IMR-90 (cell line): ENCODE measurements at regions not wholly inside any gene's neighbourhood (a gene's known extent, or its start where the extent isn't known, plus 50 kb on each side); places are given as distances from the start of the nearest gene placed in this dataset.
A peak's percentile ranks its signal among the peaks of the same experiment; 100 is the strongest.

Experiments
- ATAC-seq: fragments of 200-7000 bp; cut with Tn5 transposase; 2 replicates; pipeline ENCODE4 v1.9.1; 2020; ENCODE audit warnings: low read depth, mild to moderate bottlenecking, moderate library complexity
- BruUV-seq: library from RNA; stranded (reverse); fragments of 400-500 nt; replicated peaks from 2 replicates; lab custom pipeline; 2021; lab: Mats Ljungman, UMichigan
- CTCF ChIA-PET: fragments of 300-600 bp; formaldehyde crosslinking; extraction: SDS; loops from one replicate; lab custom pipeline; 2021; ENCODE audit warnings: antibody characterized with exemption; lab: Yijun Ruan, JAX
- POLR2A ChIA-PET: fragments of 300-600 bp; sonication (Branson Sonifier 250); formaldehyde crosslinking; loops from one replicate; lab custom pipeline; 2022; ENCODE audit warnings: antibody characterized with exemption; ENCODE audit not compliant: unreplicated experiment; lab: Charles Lee
- DNase-seq: peaks from one replicate; pipeline ENCODE4 v3.0.0; 2013
- H2AFZ ChIP-seq: replicated peaks from 2 replicates; pipeline ENCODE3; 2013; ENCODE audit warnings: low read length, mild to moderate bottlenecking; ENCODE audit not compliant: poor library complexity
- H2AK5ac ChIP-seq: 2 replicates; pipeline ENCODE4 v1.6.1; 2013; ENCODE audit warnings: low read depth, low read length, inconsistent platforms
- H2AK9ac ChIP-seq: replicated peaks from 2 replicates; pipeline ENCODE3; 2013; ENCODE audit warnings: mild to moderate bottlenecking, low read depth, low read length, moderate library complexity; ENCODE audit not compliant: poor library complexity
- H2BK120ac ChIP-seq: 2 replicates; pipeline ENCODE4 v1.6.1; 2013; ENCODE audit warnings: low read depth, low read length, inconsistent platforms
- H2BK15ac ChIP-seq: 3 replicates; pipeline ENCODE4 v1.6.1; 2013; ENCODE audit warnings: low read depth, low read length, inconsistent platforms
- H2BK20ac ChIP-seq: 2 replicates; pipeline ENCODE4 v1.6.1; 2013; ENCODE audit warnings: low read depth, mild to moderate bottlenecking, inconsistent platforms, low read length, moderate library complexity
- H2BK5ac ChIP-seq: 2 replicates; pipeline ENCODE4 v1.6.1; 2013; ENCODE audit warnings: mild to moderate bottlenecking, low read depth, low read length, inconsistent platforms; ENCODE audit not compliant: poor library complexity, severe bottlenecking
- H3K14ac ChIP-seq: replicated peaks from 2 replicates; pipeline ENCODE4 v1.6.1; 2013; ENCODE audit warnings: low read depth, low read length, inconsistent platforms
- H3K18ac ChIP-seq: 2 replicates; pipeline ENCODE4 v1.6.1; 2013; ENCODE audit warnings: low read depth, low read length, control low read depth
- H3K23ac ChIP-seq: 2 replicates; pipeline ENCODE4 v1.6.1; 2013; ENCODE audit warnings: low read depth, low read length, inconsistent platforms
- H3K27ac ChIP-seq: 2 replicates; pipeline ENCODE4 v1.5.1; 2013; ENCODE audit warnings: mild to moderate bottlenecking, control low read depth, low read length; ENCODE audit not compliant: insufficient read depth
- H3K27me3 ChIP-seq: 2 replicates; pipeline ENCODE4 v1.6.1; 2013; ENCODE audit warnings: low read length; ENCODE audit not compliant: control insufficient read depth, insufficient read depth
- H3K36me3 ChIP-seq: 2 replicates; pipeline ENCODE4 v1.6.1; 2013; ENCODE audit warnings: low read length, mixed read lengths; ENCODE audit not compliant: control insufficient read depth, insufficient read depth
- H3K4ac ChIP-seq: 2 replicates; pipeline ENCODE4 v1.6.1; 2013; ENCODE audit warnings: low read depth, low read length, inconsistent platforms
- H3K4me1 ChIP-seq: 2 replicates; pipeline ENCODE4 v1.6.1; 2013; ENCODE audit warnings: low read length, mixed read lengths; ENCODE audit not compliant: control insufficient read depth, insufficient read depth
- H3K4me2 ChIP-seq: 2 replicates; pipeline ENCODE4 v1.6.1; 2013; ENCODE audit warnings: low read depth, mild to moderate bottlenecking, control low read depth, low read length, moderate library complexity
- H3K4me3 ChIP-seq: 2 replicates; pipeline ENCODE4 v1.5.1; 2013; ENCODE audit warnings: low read depth, mild to moderate bottlenecking, control low read depth, low read length, moderate library complexity; ENCODE audit not compliant: insufficient read depth
- H3K56ac ChIP-seq: 2 replicates; pipeline ENCODE4 v1.6.1; 2013; ENCODE audit warnings: low read length, inconsistent platforms; ENCODE audit not compliant: insufficient read depth; ENCODE audit errors: extremely low read depth
- H3K79me1 ChIP-seq, 2 experiments: 2 replicates each; pipeline ENCODE4 v1.6.1; 2013; ENCODE audit warnings: low read length in 2 of 2, inconsistent platforms in 1 of 2, low read depth in 1 of 2
- H3K9ac ChIP-seq: 2 replicates; pipeline ENCODE4 v1.6.1; 2013; ENCODE audit warnings: low read depth, low read length, control low read depth
- H3K9me1 ChIP-seq: 2 replicates; pipeline ENCODE4 v1.6.1; 2013; ENCODE audit warnings: low read length, inconsistent platforms; ENCODE audit not compliant: insufficient read depth
- H3K9me3 ChIP-seq: 2 replicates; pipeline ENCODE4 v1.6.1; 2013; ENCODE audit warnings: low read length; ENCODE audit not compliant: control insufficient read depth, insufficient read depth
- H4K20me1 ChIP-seq: 2 replicates; pipeline ENCODE4 v1.6.1; 2013; ENCODE audit warnings: low read length, inconsistent platforms; ENCODE audit not compliant: insufficient read depth
- H4K5ac ChIP-seq: 2 replicates; pipeline ENCODE4 v1.6.1; 2013; ENCODE audit warnings: mild to moderate bottlenecking, low read depth, low read length, control low read depth
- H4K8ac ChIP-seq, 2 experiments: 2 replicates each; pipeline ENCODE4 v1.6.1; 2013; ENCODE audit warnings: low read depth in 2 of 2, low read length in 2 of 2, control low read depth in 1 of 2, inconsistent platforms in 1 of 2
- H4K91ac ChIP-seq: 2 replicates; pipeline ENCODE4 v1.6.1; 2013; ENCODE audit warnings: low read depth, low read length, inconsistent platforms; ENCODE audit not compliant: insufficient read depth
- CEBPB ChIP-seq: IDR thresholded peaks from 2 replicates; pipeline ENCODE4 v1.6.1; 2012; ENCODE audit warnings: low read depth, low read length, improper control_type of control experiment
- CHD1 ChIP-seq: IDR thresholded peaks from 2 replicates; pipeline ENCODE4 v1.6.1; 2012; ENCODE audit warnings: low read depth, low read length, improper control_type of control experiment
- FOS ChIP-seq: fragments of 150-350 bp; IDR thresholded peaks from 2 replicates; pipeline ENCODE4 v1.6.1; 2016; ENCODE audit warnings: low read depth, low read length
- MAFK ChIP-seq: IDR thresholded peaks from 2 replicates; pipeline ENCODE4 v1.6.1; 2012; ENCODE audit warnings: low read depth, low read length, improper control_type of control experiment
- MAZ ChIP-seq: IDR thresholded peaks from 2 replicates; pipeline ENCODE4 v1.6.1; 2012; ENCODE audit warnings: low read depth, mild to moderate bottlenecking, low read length, improper control_type of control experiment, moderate library complexity, borderline replicate concordance
- MXI1 ChIP-seq: IDR thresholded peaks from 2 replicates; pipeline ENCODE4 v1.6.1; 2012; ENCODE audit warnings: low read depth, mild to moderate bottlenecking, low read length, moderate library complexity, borderline replicate concordance
- NFE2L2 ChIP-seq: fragments of 150-350 bp; IDR thresholded peaks from 2 replicates; pipeline ENCODE4 v1.6.1; 2016; ENCODE audit warnings: low read depth, mild to moderate bottlenecking, low read length
- POLR2A ChIP-seq: IDR thresholded peaks from 2 replicates; pipeline ENCODE4 v1.6.1; 2012; ENCODE audit warnings: mild to moderate bottlenecking, low read depth, low read length
- RAD21 ChIP-seq: IDR thresholded peaks from 2 replicates; pipeline ENCODE4 v1.6.1; 2012; ENCODE audit warnings: low read length, improper control_type of control experiment
- RCOR1 ChIP-seq: IDR thresholded peaks from 2 replicates; pipeline ENCODE4 v1.6.1; 2012; ENCODE audit warnings: mild to moderate bottlenecking, low read length, improper control_type of control experiment; ENCODE audit not compliant: insufficient replicate concordance
- RFX5 ChIP-seq: IDR thresholded peaks from 2 replicates; pipeline ENCODE4 v1.8.0; 2012; ENCODE audit warnings: low read depth, mild to moderate bottlenecking, low read length, moderate library complexity
- SMC3 ChIP-seq: fragments of 150-350 bp; IDR thresholded peaks from 2 replicates; pipeline ENCODE4 v1.6.1; 2016; ENCODE audit warnings: low read depth, mild to moderate bottlenecking, antibody characterized with exemption, low read length, moderate library complexity
- WGBS, 2 experiments: methylation state at CpG; one replicate each; pipeline versions ENCODE4 v1.1.5 to v1.1.7; 2013; ENCODE audit warnings: missing lambda C conversion rate in 2 of 2; ENCODE audit not compliant: insufficient read length in 1 of 2; ENCODE audit errors: extremely low coverage in 2 of 2; 5-methylcytosine and 5-hydroxymethylcytosine counted together
- dilution Hi-C: fragments of 300-500 bp; cut with HindIII; formaldehyde crosslinking; loops from one replicate; pipeline ENCODE4 v1.14.3; 2018; ENCODE audit warnings: low sequenced_read_pairs; ENCODE audit not compliant: unreplicated experiment
- in situ Hi-C: fragments of 300-500 bp; cut with MboI; formaldehyde crosslinking; loops from 3 replicates; pipeline ENCODE4 v1.14.3; 2019; ENCODE audit warnings: low sequenced_read_pairs, inconsistent platforms, mixed read lengths
- intact Hi-C: fragments of 100-400 bp; cut with micrococcal nuclease; formaldehyde crosslinking; loops from 2 replicates; pipeline ENCODE4 v1.10.0; 2022
- TF ChIP-seq, protein P1 (sequence below): conservative IDR thresholded peaks from 2 replicates; pipeline ENCODE4 v1.5.1; 2012; ENCODE audit warnings: mild to moderate bottlenecking, low read depth, low read length, improper control_type of control experiment
- TF ChIP-seq, protein P2 (sequence below): fragments of 150-350 bp; IDR thresholded peaks from 2 replicates; pipeline ENCODE4 v1.6.1; 2017; ENCODE audit warnings: mild to moderate bottlenecking, antibody characterized with exemption, low read length, low read depth
- TF ChIP-seq, protein P3 (sequence below): fragments of 150-350 bp; IDR thresholded peaks from 2 replicates; pipeline ENCODE4 v1.6.1; 2016; ENCODE audit warnings: low read depth, mild to moderate bottlenecking, low read length, moderate library complexity, borderline replicate concordance

- no TSS peak for BruUV-seq
- H3K56ac ChIP-seq = no peak overlapping the region
- intact Hi-C loops = loop anchor here (5.0 kb wide), 1 partner anchor 70 kb away; no protein-coding TSS in a partner anchor
- H2BK20ac ChIP-seq = peak overlapping the region; percentile 43; the same call in 1 of the 2 replicates
- H4K8ac ChIP-seq = no peak overlapping the region
- H3K9me3 ChIP-seq = peaks cover 5% of the 10 kb centered on the region; the same call in 1 of the 2 replicates
- H2BK15ac ChIP-seq = no peak overlapping the region; the same call in 2 of the 3 replicates
- no peak overlapping the region for H3K14ac ChIP-seq
- DNase-seq = peak; percentile 91
- H2AK9ac ChIP-seq = peak overlapping the region; percentile 68
- H2BK5ac ChIP-seq = peak overlapping the region; percentile 54
- H3K36me3 ChIP-seq = no peaks in the 10 kb centered on the region
- TF ChIP-seq POLR2A (no peak), MAZ (no peak), FOS (peak; percentile 59), RFX5 (no peak), CEBPB (peak; percentile 93), MAFK (no peak), RAD21 (no peak), CHD1 (no peak), RCOR1 (peak; percentile 40), NFE2L2 (peak; percentile 9; the same call in 1 of the 2 replicates), MXI1 (no peak), SMC3 (no peak)
- TF ChIP-seq, protein P1, sequence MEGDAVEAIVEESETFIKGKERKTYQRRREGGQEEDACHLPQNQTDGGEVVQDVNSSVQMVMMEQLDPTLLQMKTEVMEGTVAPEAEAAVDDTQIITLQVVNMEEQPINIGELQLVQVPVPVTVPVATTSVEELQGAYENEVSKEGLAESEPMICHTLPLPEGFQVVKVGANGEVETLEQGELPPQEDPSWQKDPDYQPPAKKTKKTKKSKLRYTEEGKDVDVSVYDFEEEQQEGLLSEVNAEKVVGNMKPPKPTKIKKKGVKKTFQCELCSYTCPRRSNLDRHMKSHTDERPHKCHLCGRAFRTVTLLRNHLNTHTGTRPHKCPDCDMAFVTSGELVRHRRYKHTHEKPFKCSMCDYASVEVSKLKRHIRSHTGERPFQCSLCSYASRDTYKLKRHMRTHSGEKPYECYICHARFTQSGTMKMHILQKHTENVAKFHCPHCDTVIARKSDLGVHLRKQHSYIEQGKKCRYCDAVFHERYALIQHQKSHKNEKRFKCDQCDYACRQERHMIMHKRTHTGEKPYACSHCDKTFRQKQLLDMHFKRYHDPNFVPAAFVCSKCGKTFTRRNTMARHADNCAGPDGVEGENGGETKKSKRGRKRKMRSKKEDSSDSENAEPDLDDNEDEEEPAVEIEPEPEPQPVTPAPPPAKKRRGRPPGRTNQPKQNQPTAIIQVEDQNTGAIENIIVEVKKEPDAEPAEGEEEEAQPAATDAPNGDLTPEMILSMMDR = no peak
- TF ChIP-seq, protein P2, sequence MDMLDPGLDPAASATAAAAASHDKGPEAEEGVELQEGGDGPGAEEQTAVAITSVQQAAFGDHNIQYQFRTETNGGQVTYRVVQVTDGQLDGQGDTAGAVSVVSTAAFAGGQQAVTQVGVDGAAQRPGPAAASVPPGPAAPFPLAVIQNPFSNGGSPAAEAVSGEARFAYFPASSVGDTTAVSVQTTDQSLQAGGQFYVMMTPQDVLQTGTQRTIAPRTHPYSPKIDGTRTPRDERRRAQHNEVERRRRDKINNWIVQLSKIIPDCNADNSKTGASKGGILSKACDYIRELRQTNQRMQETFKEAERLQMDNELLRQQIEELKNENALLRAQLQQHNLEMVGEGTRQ = no peak
- TF ChIP-seq, protein P3, sequence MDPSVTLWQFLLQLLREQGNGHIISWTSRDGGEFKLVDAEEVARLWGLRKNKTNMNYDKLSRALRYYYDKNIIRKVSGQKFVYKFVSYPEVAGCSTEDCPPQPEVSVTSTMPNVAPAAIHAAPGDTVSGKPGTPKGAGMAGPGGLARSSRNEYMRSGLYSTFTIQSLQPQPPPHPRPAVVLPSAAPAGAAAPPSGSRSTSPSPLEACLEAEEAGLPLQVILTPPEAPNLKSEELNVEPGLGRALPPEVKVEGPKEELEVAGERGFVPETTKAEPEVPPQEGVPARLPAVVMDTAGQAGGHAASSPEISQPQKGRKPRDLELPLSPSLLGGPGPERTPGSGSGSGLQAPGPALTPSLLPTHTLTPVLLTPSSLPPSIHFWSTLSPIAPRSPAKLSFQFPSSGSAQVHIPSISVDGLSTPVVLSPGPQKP = no peak
- peak overlapping the region; percentile 21; the same call in 1 of the 2 replicates for H2BK120ac ChIP-seq
- H4K5ac ChIP-seq = no peak overlapping the region
- no peak overlapping the region for H3K27ac ChIP-seq
- H3K27me3 ChIP-seq = no peaks in the 10 kb centered on the region
- H4K91ac ChIP-seq = no peak overlapping the region
- ATAC-seq = peak; percentile 88
- CTCF ChIA-PET = no interaction called here
- no peak overlapping the region for H3K9ac ChIP-seq
- in situ Hi-C loops = no loop called here
- no peak overlapping the region for H3K18ac ChIP-seq
- WGBS, 2 experiments = no CpG with 5 or more reads among the region's 7 CpGs
- POLR2A ChIA-PET = no interaction called here
- H3K4me1 ChIP-seq = peaks cover 2% of the 10 kb centered on the region; the same call in 1 of the 2 replicates
- H4K20me1 ChIP-seq = no peaks in the 10 kb centered on the region
- H3K4me2 ChIP-seq = no peak overlapping the region
- H3K23ac ChIP-seq = no peak overlapping the region
- dilution Hi-C loops = no loop called here
- H3K79me1 ChIP-seq = no peaks in the 10 kb centered on the region
- H2AK5ac ChIP-seq = peak overlapping the region; percentile 59; the same call in 1 of the 2 replicates
- no peak overlapping the region for H3K4me3 ChIP-seq
- no peaks in the 10 kb centered on the region; the same call in 1 of the 2 replicates for H3K9me1 ChIP-seq
- peak overlapping the region; percentile 59 for H2AFZ ChIP-seq
- H3K4ac ChIP-seq = no peak overlapping the region
Observed at GRCh38 chr3:111246967-111247760, 175.5 kb downstream of the NECTIN3 start.
